HG03060 (cell line): ENCODE measurements at regions not wholly inside any gene's neighbourhood (a gene's known extent, or its start where the extent isn't known, plus 50 kb on each side); places are given as distances from the start of the nearest gene placed in this dataset.
"Not testable (repeated sequence)": the region's sequence is repeated elsewhere in the genome, so short reads cannot be mapped to it uniquely, and the experiment has no call there.

Source experiments
- ATAC-seq: cut with Tn5 transposase; IDR thresholded peaks from one replicate; pipeline ENCODE4 v1.9.1; 2021; ENCODE audit warnings: low read depth, moderate number of reproducible peaks; ENCODE audit not compliant: unreplicated experiment

- no peak for ATAC-seq
These were observed 184.3 kb downstream of the ADRA2A start for GRCh38 chr10:111261081-111261615.

- ATAC-seq: no peak
These were observed 188.5 kb downstream of the ADRA2A start for GRCh38 chr10:111265341-111265740.

GRCh38 chr10:111266165-111266564 lies 189.3 kb downstream of the ADRA2A start:
- ATAC-seq: no peak

GRCh38 chr10:111267673-111268072 lies 190.8 kb downstream of the ADRA2A start:
- no peak for ATAC-seq

GRCh38 chr10:111273235-111273634 lies 196.4 kb downstream of the ADRA2A start:
- ATAC-seq: no peak

GRCh38 chr10:111273635-111274034 lies 196.8 kb downstream of the ADRA2A start:
- no peak for ATAC-seq

GRCh38 chr10:111275091-111275490 lies 198.3 kb downstream of the ADRA2A start:
- no peak for ATAC-seq

- no peak for ATAC-seq
These were observed 200.8 kb downstream of the ADRA2A start for GRCh38 chr10:111277661-111278060.

- ATAC-seq: no peak
These were observed 201.4 kb downstream of the ADRA2A start for GRCh38 chr10:111278266-111278665.

- no peak for ATAC-seq
These were observed 204.7 kb downstream of the ADRA2A start for GRCh38 chr10:111281516-111281915.

GRCh38 chr10:111289461-111289860 lies 212.6 kb downstream of the ADRA2A start:
- ATAC-seq: no peak

GRCh38 chr10:111290649-111291048 lies 213.8 kb downstream of the ADRA2A start:
- ATAC-seq: no peak

GRCh38 chr10:111295788-111296187 lies 219.0 kb downstream of the ADRA2A start:
- ATAC-seq: no peak

GRCh38 chr10:111297351-111297848 lies 220.6 kb downstream of the ADRA2A start:
- ATAC-seq: no peak

- ATAC-seq: no peak
These were observed 221.2 kb downstream of the ADRA2A start for GRCh38 chr10:111298031-111298430.

- no peak for ATAC-seq
These were observed 222.2 kb downstream of the ADRA2A start for GRCh38 chr10:111299037-111299436.

GRCh38 chr10:111303887-111304286 lies 227.1 kb downstream of the ADRA2A start:
- ATAC-seq: no peak

GRCh38 chr10:111316722-111317212 lies 239.9 kb downstream of the ADRA2A start:
- ATAC-seq: no peak

GRCh38 chr10:111319866-111320265 lies 243.0 kb downstream of the ADRA2A start:
- ATAC-seq: no peak

- ATAC-seq: no peak
These were observed 246.6 kb downstream of the ADRA2A start for GRCh38 chr10:111323389-111323966.

- not testable (repeated sequence) for ATAC-seq
These were observed 255.3 kb downstream of the ADRA2A start for GRCh38 chr10:111332174-111332573.

GRCh38 chr10:111335826-111336225 lies 259.0 kb downstream of the ADRA2A start:
- ATAC-seq: no peak
